H9 (cell line): ENCODE measurements at regions not wholly inside any gene's neighbourhood (a gene's known extent, or its start where the extent isn't known, plus 50 kb on each side); places are given as distances from the start of the nearest gene placed in this dataset.

Experiments
- DNase-seq: peaks from one replicate; pipeline ENCODE4 v3.0.0-alpha.2; 2017
- H2AFZ ChIP-seq: one replicate; pipeline ENCODE4 v1.6.1; 2013; ENCODE audit warnings: mild to moderate bottlenecking, low read length, control low read depth, moderate library complexity
- H2AK5ac ChIP-seq: 2 replicates; pipeline ENCODE4 v1.6.1; 2013; ENCODE audit warnings: low read length, control low read depth, mixed read lengths; ENCODE audit not compliant: insufficient read length
- H2BK120ac ChIP-seq: one replicate; pipeline ENCODE4 v1.6.1; 2013; ENCODE audit warnings: low read depth, mild to moderate bottlenecking, low read length, control low read depth, inconsistent platforms; ENCODE audit not compliant: poor library complexity, severe bottlenecking
- H2BK12ac ChIP-seq: 2 replicates; pipeline ENCODE4 v1.6.1; 2013; ENCODE audit warnings: low read length, control low read depth, mixed read lengths, low read depth; ENCODE audit not compliant: insufficient read length
- H2BK15ac ChIP-seq: 2 replicates; pipeline ENCODE4 v1.6.1; 2013; ENCODE audit warnings: low read depth, low read length, control low read depth
- H2BK20ac ChIP-seq: one replicate; pipeline ENCODE4 v1.6.1; 2013; ENCODE audit warnings: low read depth, mild to moderate bottlenecking, low read length, control low read depth, inconsistent platforms; ENCODE audit not compliant: poor library complexity, severe bottlenecking
- H2BK5ac ChIP-seq: 2 replicates; pipeline ENCODE4 v1.6.1; 2013; ENCODE audit warnings: low read length, control low read depth, mixed read lengths; ENCODE audit not compliant: insufficient read length
- H3K14ac ChIP-seq: 2 replicates; pipeline ENCODE4 v1.6.1; 2013; ENCODE audit warnings: low read length, control low read depth; ENCODE audit not compliant: insufficient read depth
- H3K18ac ChIP-seq: 2 replicates; pipeline ENCODE4 v1.6.1; 2013; ENCODE audit warnings: low read depth, mild to moderate bottlenecking, mixed read lengths, low read length, control low read depth; ENCODE audit not compliant: insufficient read length
- H3K23ac ChIP-seq: 2 replicates; pipeline ENCODE4 v1.6.1; 2013; ENCODE audit warnings: low read length, control low read depth, mixed read lengths, low read depth; ENCODE audit not compliant: insufficient read length
- H3K23me2 ChIP-seq: 2 replicates; pipeline ENCODE4 v1.6.1; 2013; ENCODE audit warnings: low read depth, mild to moderate bottlenecking, mixed read lengths, low read length, control low read depth; ENCODE audit not compliant: insufficient read length, poor library complexity, severe bottlenecking
- H3K27ac ChIP-seq: 2 replicates; pipeline ENCODE4 v1.5.1; 2013; ENCODE audit warnings: low read length, control low read depth, mixed read lengths, low read depth; ENCODE audit not compliant: insufficient read length
- H3K27me3 ChIP-seq: 2 replicates; pipeline ENCODE4 v1.6.1; 2013; ENCODE audit warnings: low read length, control low read depth, inconsistent platforms; ENCODE audit not compliant: insufficient read depth
- H3K4ac ChIP-seq: 2 replicates; pipeline ENCODE4 v1.6.1; 2013; ENCODE audit warnings: low read depth, mild to moderate bottlenecking, control low read depth, inconsistent platforms, low read length, moderate library complexity
- H3K4me1 ChIP-seq: 2 replicates; pipeline ENCODE4 v1.6.1; 2013; ENCODE audit warnings: low read length, control low read depth, inconsistent platforms; ENCODE audit not compliant: insufficient read depth
- H3K4me2 ChIP-seq: 2 replicates; pipeline ENCODE4 v1.6.1; 2013; ENCODE audit warnings: low read length, control low read depth, mixed read lengths; ENCODE audit not compliant: insufficient read length, insufficient read depth
- H3K56ac ChIP-seq: 2 replicates; pipeline ENCODE4 v1.6.1; 2013; ENCODE audit warnings: low read depth, mild to moderate bottlenecking, mixed read lengths, low read length, control low read depth; ENCODE audit not compliant: insufficient read length
- H3K79me1 ChIP-seq: 2 replicates; pipeline ENCODE4 v1.6.1; 2013; ENCODE audit warnings: low read depth, mild to moderate bottlenecking, moderate library complexity, low read length, control low read depth, inconsistent platforms; ENCODE audit not compliant: insufficient read depth, poor library complexity, severe bottlenecking
- H3K79me2 ChIP-seq: 2 replicates; pipeline ENCODE4 v1.6.1; 2013; ENCODE audit warnings: low read length, control low read depth, inconsistent platforms; ENCODE audit not compliant: insufficient read depth
- H3K9ac ChIP-seq: 2 replicates; pipeline ENCODE4 v1.6.1; 2013; ENCODE audit warnings: low read length, control low read depth, mixed read lengths; ENCODE audit not compliant: insufficient read length; ENCODE audit errors: extremely low read depth
- H3K9me3 ChIP-seq: one replicate; pipeline ENCODE4 v1.6.1; 2013; ENCODE audit warnings: low read depth, low read length, inconsistent platforms; ENCODE audit not compliant: control insufficient read depth
- H3T11ph ChIP-seq: one replicate; pipeline ENCODE4 v1.6.1; 2013; ENCODE audit warnings: mild to moderate bottlenecking, low read length, control low read depth, inconsistent platforms
- H4K20me1 ChIP-seq: one replicate; pipeline ENCODE4 v1.6.1; 2013; ENCODE audit not compliant: control insufficient read depth, insufficient read length, insufficient read depth
- H4K5ac ChIP-seq: 2 replicates; pipeline ENCODE4 v1.6.1; 2013; ENCODE audit warnings: low read depth, mild to moderate bottlenecking, mixed read lengths, low read length, control low read depth; ENCODE audit not compliant: insufficient read length
- H4K8ac ChIP-seq: replicated peaks from 2 replicates; pipeline ENCODE4 v1.6.1; 2013; ENCODE audit warnings: low read length, control low read depth, mixed read lengths, low read depth; ENCODE audit not compliant: insufficient read length
- H4K91ac ChIP-seq: 2 replicates; pipeline ENCODE4 v1.6.1; 2013; ENCODE audit warnings: low read depth, mild to moderate bottlenecking, moderate library complexity, mixed read lengths, low read length, control low read depth; ENCODE audit not compliant: insufficient read length
- H3K27ac Mint-ChIP-seq, 3 experiments: 2 replicates in 2 of 3; 3 replicates in 1 of 3; pipeline ENCODE4 v1.8.0; 2020 to 2021; ENCODE audit warnings: mixed read lengths in 3 of 3, mild to moderate bottlenecking in 1 of 3, moderate library complexity in 1 of 3
- H3K27me3 Mint-ChIP-seq: 2 replicates; pipeline ENCODE4 v1.8.0; 2021; ENCODE audit warnings: low read depth, mild to moderate bottlenecking, moderate library complexity, mixed read lengths
- H3K36me3 Mint-ChIP-seq, 3 experiments: 2 replicates in 2 of 3; 3 replicates in 1 of 3; pipeline ENCODE4 v1.8.0; 2020 to 2021; ENCODE audit warnings: low read depth in 3 of 3, mixed read lengths in 3 of 3; ENCODE audit not compliant: insufficient read depth in 1 of 3
- H3K4me1 Mint-ChIP-seq, 2 experiments: 2 replicates each; pipeline ENCODE4 v1.8.0; 2020; ENCODE audit warnings: mixed read lengths in 2 of 2
- H3K4me3 Mint-ChIP-seq, 2 experiments: 2 replicates in 1 of 2; 3 replicates in 1 of 2; pipeline ENCODE4 v1.8.0; 2020 to 2021; ENCODE audit warnings: mild to moderate bottlenecking in 2 of 2, mixed read lengths in 2 of 2, moderate library complexity in 1 of 2
- H3K9me3 Mint-ChIP-seq, 2 experiments: 2 replicates in 1 of 2; 3 replicates in 1 of 2; pipeline ENCODE4 v1.8.0; 2020; ENCODE audit warnings: mild to moderate bottlenecking in 2 of 2, mixed read lengths in 2 of 2, moderate library complexity in 1 of 2
- WGBS: extraction: QIAGEN DNeasy Blood & Tissue Kit; methylation state at CpG from one replicate; pipeline ENCODE4 v1.1.7; 2013; ENCODE audit warnings: missing lambda C conversion rate, low lambda C conversion rate, mixed read lengths; ENCODE audit not compliant: insufficient read length; ENCODE audit errors: extremely low coverage; 5-methylcytosine and 5-hydroxymethylcytosine counted together
- TF ChIP-seq, protein P1 (sequence below): fragments of 200-600 bp; sonication (generic); conservative IDR thresholded peaks from 3 replicates; pipeline ENCODE4 v1.8.0; 2021; ENCODE audit warnings: antibody characterized with exemption, mild to moderate bottlenecking

DNA sequence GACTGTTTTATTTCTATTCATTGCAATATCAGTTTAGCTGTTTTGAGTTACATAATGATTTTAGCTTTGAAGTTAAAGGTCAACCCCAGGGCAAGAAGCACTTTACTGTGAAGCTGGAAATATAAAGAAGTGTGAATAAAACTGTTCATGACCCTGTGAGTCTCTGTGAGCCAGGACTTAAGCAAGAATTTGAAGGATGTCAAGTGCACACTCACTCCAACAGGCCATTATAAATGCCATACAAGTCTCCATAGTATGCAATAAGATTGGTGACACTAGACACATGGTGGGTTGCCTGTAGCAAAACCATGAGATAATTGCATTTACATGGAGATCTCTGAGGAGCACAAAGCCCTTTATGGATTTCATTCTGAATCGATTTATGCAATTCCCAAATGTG, 318.7 kb upstream of the ITGA1 start:
- no peak overlapping the region for H3K23ac ChIP-seq
- H3K27ac ChIP-seq = no peak overlapping the region
- no peak overlapping the region for H3K4me3 Mint-ChIP-seq
- no peaks in the 10 kb centered on the region for H3K23me2 ChIP-seq
- H3K9me3 ChIP-seq = no peaks in the 10 kb centered on the region
- peaks cover 7 to 12% of the 10 kb centered on the region in 2 experiments for H3K4me1 Mint-ChIP-seq
- H4K20me1 ChIP-seq = no peaks in the 10 kb centered on the region
- TF ChIP-seq, protein P1, sequence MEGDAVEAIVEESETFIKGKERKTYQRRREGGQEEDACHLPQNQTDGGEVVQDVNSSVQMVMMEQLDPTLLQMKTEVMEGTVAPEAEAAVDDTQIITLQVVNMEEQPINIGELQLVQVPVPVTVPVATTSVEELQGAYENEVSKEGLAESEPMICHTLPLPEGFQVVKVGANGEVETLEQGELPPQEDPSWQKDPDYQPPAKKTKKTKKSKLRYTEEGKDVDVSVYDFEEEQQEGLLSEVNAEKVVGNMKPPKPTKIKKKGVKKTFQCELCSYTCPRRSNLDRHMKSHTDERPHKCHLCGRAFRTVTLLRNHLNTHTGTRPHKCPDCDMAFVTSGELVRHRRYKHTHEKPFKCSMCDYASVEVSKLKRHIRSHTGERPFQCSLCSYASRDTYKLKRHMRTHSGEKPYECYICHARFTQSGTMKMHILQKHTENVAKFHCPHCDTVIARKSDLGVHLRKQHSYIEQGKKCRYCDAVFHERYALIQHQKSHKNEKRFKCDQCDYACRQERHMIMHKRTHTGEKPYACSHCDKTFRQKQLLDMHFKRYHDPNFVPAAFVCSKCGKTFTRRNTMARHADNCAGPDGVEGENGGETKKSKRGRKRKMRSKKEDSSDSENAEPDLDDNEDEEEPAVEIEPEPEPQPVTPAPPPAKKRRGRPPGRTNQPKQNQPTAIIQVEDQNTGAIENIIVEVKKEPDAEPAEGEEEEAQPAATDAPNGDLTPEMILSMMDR = no peak
- no peaks in the 10 kb centered on the region for H3K9me3 Mint-ChIP-seq
- H2AK5ac ChIP-seq = no peak overlapping the region
- no peak overlapping the region for H3T11ph ChIP-seq
- no peaks in the 10 kb centered on the region; a peak in 1 of 7 replicates for H3K36me3 Mint-ChIP-seq
- no peak overlapping the region for H2BK120ac ChIP-seq
- H4K91ac ChIP-seq = no peak overlapping the region
- H2BK12ac ChIP-seq = no peak overlapping the region
- H3K27me3 Mint-ChIP-seq = no peaks in the 10 kb centered on the region
- no peaks in the 10 kb centered on the region for H3K27me3 ChIP-seq
- H3K18ac ChIP-seq = no peak overlapping the region
- no peak overlapping the region for H3K4ac ChIP-seq
- no peaks in the 10 kb centered on the region for H3K79me2 ChIP-seq
- no peaks in the 10 kb centered on the region for H3K79me1 ChIP-seq
- H2AFZ ChIP-seq = no peak overlapping the region
- no peak overlapping the region for H2BK5ac ChIP-seq
- H2BK20ac ChIP-seq = no peak overlapping the region
- DNase-seq = no peak
- H4K5ac ChIP-seq = no peak overlapping the region
- H3K4me1 ChIP-seq = no peaks in the 10 kb centered on the region
- no CpG with 5 or more reads among the region's 1 CpG for WGBS
- H3K27ac Mint-ChIP-seq = no peak overlapping the region
- H2BK15ac ChIP-seq = no peak overlapping the region
- H3K14ac ChIP-seq = no peak overlapping the region
- H3K9ac ChIP-seq = no peak overlapping the region
- H3K56ac ChIP-seq = no peak overlapping the region
- H4K8ac ChIP-seq = no peak overlapping the region
- H3K4me2 ChIP-seq = no peak overlapping the region
